H1 (cell line): ENCODE measurements at regions not wholly inside any gene's neighbourhood (a gene's known extent, or its start where the extent isn't known, plus 50 kb on each side); places are given as distances from the start of the nearest gene placed in this dataset.

ENCODE experiments used
- CTCF ChIA-PET: fragments of 300-600 bp; sonication (Branson Sonifier 250); formaldehyde crosslinking; loops from one replicate; lab custom pipeline; 2021; ENCODE audit not compliant: partially characterized antibody; lab: Charles Lee
- POLR2A ChIA-PET: fragments of 300-600 bp; sonication (Branson Sonifier 250); formaldehyde crosslinking; loops from one replicate; lab custom pipeline; 2021; ENCODE audit warnings: inconsistent platforms; ENCODE audit not compliant: partially characterized antibody; lab: Charles Lee
- DNase-seq, 2 experiments: peaks; one replicate each; pipeline versions ENCODE4 v3.0.0 to v3.0.0-alpha.2; 2010 to 2022; ENCODE audit warnings: low spot score in 2 of 2, low read depth in 1 of 2, mixed read lengths in 1 of 2
- FAIRE-seq: peaks from 2 replicates; lab custom pipeline; 2011; peaks lifted over from hg19 to GRCh38; lab: Jason Lieb, UNC
- H2AFZ ChIP-seq: 2 replicates; pipeline ENCODE4 v1.8.1; 2012; ENCODE audit warnings: low read length, inconsistent platforms
- H2AK5ac ChIP-seq: 2 replicates; pipeline ENCODE4 v1.6.1; 2013; ENCODE audit warnings: low read depth, low read length
- H2BK120ac ChIP-seq: replicated peaks from 2 replicates; pipeline ENCODE3; 2013; ENCODE audit warnings: low read depth, low read length, inconsistent platforms
- H2BK12ac ChIP-seq: 2 replicates; pipeline ENCODE4 v1.6.1; 2013; ENCODE audit warnings: low read depth, low read length
- H2BK15ac ChIP-seq: 2 replicates; pipeline ENCODE4 v1.6.1; 2013; ENCODE audit warnings: low read length
- H2BK20ac ChIP-seq: 2 replicates; pipeline ENCODE4 v1.6.1; 2013; ENCODE audit warnings: low read length
- H2BK5ac ChIP-seq: 2 replicates; pipeline ENCODE4 v1.6.1; 2013; ENCODE audit warnings: low read depth, low read length
- H3K14ac ChIP-seq: 2 replicates; pipeline ENCODE4 v1.6.1; 2013; ENCODE audit warnings: inconsistent platforms; ENCODE audit not compliant: insufficient read length
- H3K18ac ChIP-seq: 2 replicates; pipeline ENCODE4 v1.6.1; 2013; ENCODE audit warnings: low read length; ENCODE audit errors: extremely low read depth
- H3K23ac ChIP-seq: 2 replicates; pipeline ENCODE4 v1.6.1; 2013; ENCODE audit warnings: inconsistent platforms; ENCODE audit not compliant: insufficient read length
- H3K23me2 ChIP-seq: 2 replicates; pipeline ENCODE4 v1.6.1; 2013; ENCODE audit warnings: low read depth, low read length
- H3K27ac ChIP-seq: 2 replicates; pipeline ENCODE4 v1.6.1; 2011; ENCODE audit warnings: low read depth, low read length, inconsistent platforms
- H3K27me3 ChIP-seq, 4 experiments: replicated peaks in 1 of 4; 1 replicate in 1 of 4; 2 replicates in 3 of 4; pipeline versions ENCODE4 v1.6.1 to v1.8.1; 2011 to 2013; ENCODE audit warnings: low read length in 3 of 4, mild to moderate bottlenecking in 3 of 4, inconsistent platforms in 2 of 4, mixed read lengths in 2 of 4, moderate library complexity in 1 of 4; ENCODE audit not compliant: control insufficient read depth in 3 of 4, insufficient read depth in 3 of 4; ENCODE audit errors: extremely low read depth in 1 of 4
- H3K36me3 ChIP-seq, 4 experiments: 2 replicates each; pipeline versions ENCODE4 v1.6.1 to v1.8.1; 2011 to 2013; ENCODE audit warnings: mild to moderate bottlenecking in 4 of 4, low read length in 3 of 4, moderate library complexity in 2 of 4, control low read depth in 1 of 4, inconsistent platforms in 1 of 4; ENCODE audit not compliant: insufficient read depth in 4 of 4, control insufficient read depth in 2 of 4
- H3K4ac ChIP-seq: replicated peaks from 2 replicates; pipeline ENCODE3; 2013; ENCODE audit warnings: low read length, low read depth, mixed read lengths, inconsistent platforms; ENCODE audit not compliant: insufficient read length
- H3K4me1 ChIP-seq, 4 experiments: replicated peaks in 1 of 4; 1 replicate in 1 of 4; 2 replicates in 3 of 4; pipeline versions ENCODE4 v1.6.1 to v1.8.1; 2011 to 2013; ENCODE audit warnings: low read length in 3 of 4, inconsistent platforms in 2 of 4, mixed read lengths in 1 of 4; ENCODE audit not compliant: insufficient read depth in 4 of 4, control insufficient read depth in 3 of 4
- H3K4me2 ChIP-seq, 2 experiments: 2 replicates each; pipeline versions ENCODE4 v1.6.1 to v1.8.1; 2011 to 2013; ENCODE audit warnings: low read depth in 2 of 2, low read length in 2 of 2, control low read depth in 1 of 2, inconsistent platforms in 1 of 2, mild to moderate bottlenecking in 1 of 2; ENCODE audit not compliant: insufficient read depth in 1 of 2
- H3K4me3 ChIP-seq, 4 experiments: fragments of 200-600, 300-600 bp in 1 of 4; sonication (generic), shearing (Covaris generic), sonication (Bioruptor Twin) in 1 of 4; 2 replicates each; pipeline versions ENCODE4 v1.5.1 to v1.8.1; 2011 to 2016; ENCODE audit warnings: low read length in 4 of 4, low read depth in 3 of 4, control low read depth in 2 of 4, inconsistent platforms in 2 of 4, mild to moderate bottlenecking in 2 of 4, mixed read lengths in 1 of 4, moderate library complexity in 1 of 4; ENCODE audit not compliant: insufficient read depth in 2 of 4; ENCODE audit errors: extremely low read depth in 1 of 4
- H3K56ac ChIP-seq: replicated peaks from 2 replicates; pipeline ENCODE3; 2013; ENCODE audit warnings: low read depth, mild to moderate bottlenecking, mixed read lengths, low read length, inconsistent platforms; ENCODE audit not compliant: insufficient read length
- H3K79me1 ChIP-seq: 2 replicates; pipeline ENCODE4 v1.6.1; 2013; ENCODE audit warnings: low read depth, low read length, control low read depth
- H3K79me2 ChIP-seq, 2 experiments: 2 replicates each; pipeline versions ENCODE4 v1.6.1 to v1.8.1; 2012 to 2013; ENCODE audit warnings: low read length in 2 of 2, mild to moderate bottlenecking in 2 of 2, inconsistent platforms in 1 of 2; ENCODE audit not compliant: insufficient read depth in 2 of 2, control insufficient read depth in 1 of 2
- H3K9ac ChIP-seq, 4 experiments: replicated peaks in 1 of 4; 1 replicate in 1 of 4; 2 replicates in 3 of 4; pipeline versions ENCODE4 v1.6.1 to v1.8.1; 2011 to 2013; ENCODE audit warnings: low read depth in 3 of 4, low read length in 3 of 4, control low read depth in 2 of 4, mild to moderate bottlenecking in 2 of 4, moderate library complexity in 2 of 4, inconsistent platforms in 1 of 4; ENCODE audit errors: extremely low read depth in 1 of 4
- H3K9me3 ChIP-seq, 2 experiments: 2 replicates each; pipeline versions ENCODE4 v1.6.1 to v1.8.1; 2012 to 2013; ENCODE audit warnings: mild to moderate bottlenecking in 2 of 2, moderate library complexity in 2 of 2, control low read depth in 1 of 2, inconsistent platforms in 1 of 2, low read depth in 1 of 2, low read length in 1 of 2, mixed read lengths in 1 of 2; ENCODE audit not compliant: insufficient read depth in 2 of 2
- H4K20me1 ChIP-seq, 2 experiments: replicated peaks in 1 of 2; 2 replicates each; pipeline versions ENCODE3 to v1.8.1; 2011 to 2013; ENCODE audit warnings: inconsistent platforms in 2 of 2, low read length in 2 of 2, mild to moderate bottlenecking in 1 of 2; ENCODE audit not compliant: insufficient read depth in 2 of 2, control insufficient read depth in 1 of 2
- H4K5ac ChIP-seq: 2 replicates; pipeline ENCODE4 v1.6.1; 2013; ENCODE audit warnings: low read length, low read depth, mixed read lengths, inconsistent platforms; ENCODE audit not compliant: insufficient read length
- H4K8ac ChIP-seq: 2 replicates; pipeline ENCODE4 v1.8.0; 2013; ENCODE audit warnings: mild to moderate bottlenecking, moderate library complexity, low read length, inconsistent platforms; ENCODE audit not compliant: insufficient read depth; ENCODE audit errors: extremely low read depth
- H4K91ac ChIP-seq: replicated peaks from 2 replicates; pipeline ENCODE3; 2013; ENCODE audit warnings: low read length, mixed read lengths, inconsistent platforms; ENCODE audit not compliant: insufficient read length
- ASH2L ChIP-seq: fragments of 200-600, 300-600 bp; sonication (generic); IDR thresholded peaks from one replicate; pipeline ENCODE4 v1.7.1; 2017; ENCODE audit warnings: low read length
- CBX5 ChIP-seq: fragments of 300-800, 300-1000 bp; sonication (generic); IDR thresholded peaks from 2 replicates; pipeline ENCODE4 v1.7.1; 2016; ENCODE audit warnings: antibody characterized with exemption, low read length, low read depth
- FOSL1 ChIP-seq: IDR thresholded peaks from 2 replicates; pipeline ENCODE4 v1.6.1; 2011; ENCODE audit warnings: mild to moderate bottlenecking, low read depth, low read length, moderate library complexity; ENCODE audit not compliant: insufficient read depth
- GABPA ChIP-seq: IDR thresholded peaks from 2 replicates; pipeline ENCODE4 v1.6.1; 2011; ENCODE audit warnings: mild to moderate bottlenecking, low read length, moderate library complexity, borderline replicate concordance; ENCODE audit not compliant: insufficient read depth
- HDAC2 ChIP-seq, 2 experiments: fragments of 300-600 bp in 1 of 2; sonication (generic) in 1 of 2; IDR thresholded peaks; 2 replicates each; pipeline ENCODE4 v1.6.1; 2011 to 2012; ENCODE audit warnings: low read depth in 2 of 2, low read length in 2 of 2, mild to moderate bottlenecking in 2 of 2, moderate library complexity in 2 of 2, borderline replicate concordance in 1 of 2, inconsistent platforms in 1 of 2
- NRF1 ChIP-seq: IDR thresholded peaks from 2 replicates; pipeline ENCODE4 v1.6.1; 2011; ENCODE audit warnings: mild to moderate bottlenecking, low read depth, low read length, improper control_type of control experiment
- PHF8 ChIP-seq: fragments of 200-600 bp; sonication (generic); conservative IDR thresholded peaks from 2 replicates; pipeline ENCODE4 v1.7.1; 2012; ENCODE audit warnings: low read depth, mild to moderate bottlenecking, inconsistent platforms, low read length, moderate library complexity
- RXRA ChIP-seq: IDR thresholded peaks from 2 replicates; pipeline ENCODE4 v1.6.1; 2011; ENCODE audit warnings: low read depth, mild to moderate bottlenecking, low read length, moderate library complexity; ENCODE audit not compliant: insufficient read depth
- TCF12 ChIP-seq: IDR thresholded peaks from 2 replicates; pipeline ENCODE4 v1.6.1; 2011; ENCODE audit warnings: low read depth, mild to moderate bottlenecking, low read length
- WGBS, 2 experiments: shearing (Covaris generic) in 1 of 2; methylation state at CpG; one replicate each; pipeline versions ENCODE4 v1.1.6 to v1.1.7; 2013 to 2015; ENCODE audit warnings: low lambda C conversion rate in 2 of 2, mixed read lengths in 2 of 2, inconsistent platforms in 1 of 2, low coverage in 1 of 2, missing lambda C conversion rate in 1 of 2; ENCODE audit not compliant: insufficient replicate concordance in 2 of 2, insufficient coverage in 1 of 2, insufficient read length in 1 of 2; ENCODE audit errors: extremely low coverage in 1 of 2, missing lambda C conversion rate in 1 of 2; 5-methylcytosine and 5-hydroxymethylcytosine counted together

DNA sequence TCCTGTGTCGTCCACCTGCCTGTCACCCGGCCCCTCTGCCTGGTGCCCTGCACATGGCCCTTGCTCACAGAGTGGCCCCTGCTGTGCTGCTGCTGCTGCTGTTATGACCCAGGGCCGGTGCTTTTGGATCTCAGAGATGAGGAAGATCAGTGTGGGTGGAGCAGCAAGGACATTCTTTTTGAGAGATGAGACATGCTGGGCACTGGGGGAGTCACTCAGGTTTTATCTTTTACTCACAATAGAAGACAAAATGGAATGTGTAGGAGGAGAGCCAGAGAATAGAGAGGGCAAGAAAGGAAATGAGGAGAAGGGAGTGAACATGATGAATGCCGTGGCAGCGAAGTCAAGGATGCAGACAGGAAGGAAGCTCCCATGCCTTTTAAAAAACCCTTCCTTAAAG lies 611.5 kb upstream of the DPP6 start:
- DNase-seq (no peak), FAIRE-seq (no peak)
- no peaks in the 10 kb centered on the region; a peak in 1 of 7 replicates for H3K4me1 ChIP-seq
- no peak overlapping the region for H2BK15ac ChIP-seq
- no peak overlapping the region for H3K18ac ChIP-seq
- no peak overlapping the region for H3K4ac ChIP-seq
- H3K79me2 ChIP-seq: no peaks in the 10 kb centered on the region
- no peak overlapping the region for H3K56ac ChIP-seq
- no peak overlapping the region for H4K5ac ChIP-seq
- H2BK120ac ChIP-seq: no peak overlapping the region
- no peaks in the 10 kb centered on the region for H3K36me3 ChIP-seq
- H2AFZ ChIP-seq: no peak overlapping the region
- no peak overlapping the region for H2BK20ac ChIP-seq
- H3K23ac ChIP-seq: no peak overlapping the region
- no peak overlapping the region for H2AK5ac ChIP-seq
- H3K27ac ChIP-seq: no peak overlapping the region
- H3K4me3 ChIP-seq: no peak overlapping the region
- H3K23me2 ChIP-seq: no peaks in the 10 kb centered on the region
- H3K14ac ChIP-seq: no peak overlapping the region
- H3K9me3 ChIP-seq: no peaks in the 10 kb centered on the region; a peak in 2 of 4 replicates
- no peaks in the 10 kb centered on the region for H4K20me1 ChIP-seq
- no peak overlapping the region for H3K9ac ChIP-seq
- no peak overlapping the region for H2BK12ac ChIP-seq
- 97% methylated on average over 5 of the region's 5 CpGs; no CpG with 5 or more reads in 1 of the 2 experiments for WGBS, 2 experiments
- H4K91ac ChIP-seq: no peak overlapping the region
- no peak overlapping the region for H4K8ac ChIP-seq
- CTCF ChIA-PET: interaction anchor here (1.3 kb wide), 1 partner anchor 60 kb away, joined by 3 read pairs; no protein-coding TSS in a partner anchor
- no peak overlapping the region for H3K4me2 ChIP-seq
- H3K27me3 ChIP-seq: no peaks in the 10 kb centered on the region
- POLR2A ChIA-PET: no interaction called here
- no peak overlapping the region for H2BK5ac ChIP-seq
- H3K79me1 ChIP-seq: no peaks in the 10 kb centered on the region
- no peak for TF ChIP-seq ASH2L
- TF ChIP-seq TCF12: no peak
- TF ChIP-seq PHF8: no peak
- TF ChIP-seq FOSL1: no peak
- no peak for TF ChIP-seq CBX5
- no peak for TF ChIP-seq GABPA
- TF ChIP-seq NRF1: no peak
- TF ChIP-seq HDAC2 (IDR thresholded peaks at IDR 0.05; ENCODE audit: borderline replicate concordance in 1 of 2, low read depth in 2 of 2, low read length in 2 of 2): no peak
- TF ChIP-seq RXRA: no peak
